ENCODE measurements at regions not wholly inside any gene's neighbourhood (a gene's known extent, or its start where the extent isn't known, plus 50 kb on each side); places are given as distances from the start of the nearest gene placed in this dataset.

DNA sequence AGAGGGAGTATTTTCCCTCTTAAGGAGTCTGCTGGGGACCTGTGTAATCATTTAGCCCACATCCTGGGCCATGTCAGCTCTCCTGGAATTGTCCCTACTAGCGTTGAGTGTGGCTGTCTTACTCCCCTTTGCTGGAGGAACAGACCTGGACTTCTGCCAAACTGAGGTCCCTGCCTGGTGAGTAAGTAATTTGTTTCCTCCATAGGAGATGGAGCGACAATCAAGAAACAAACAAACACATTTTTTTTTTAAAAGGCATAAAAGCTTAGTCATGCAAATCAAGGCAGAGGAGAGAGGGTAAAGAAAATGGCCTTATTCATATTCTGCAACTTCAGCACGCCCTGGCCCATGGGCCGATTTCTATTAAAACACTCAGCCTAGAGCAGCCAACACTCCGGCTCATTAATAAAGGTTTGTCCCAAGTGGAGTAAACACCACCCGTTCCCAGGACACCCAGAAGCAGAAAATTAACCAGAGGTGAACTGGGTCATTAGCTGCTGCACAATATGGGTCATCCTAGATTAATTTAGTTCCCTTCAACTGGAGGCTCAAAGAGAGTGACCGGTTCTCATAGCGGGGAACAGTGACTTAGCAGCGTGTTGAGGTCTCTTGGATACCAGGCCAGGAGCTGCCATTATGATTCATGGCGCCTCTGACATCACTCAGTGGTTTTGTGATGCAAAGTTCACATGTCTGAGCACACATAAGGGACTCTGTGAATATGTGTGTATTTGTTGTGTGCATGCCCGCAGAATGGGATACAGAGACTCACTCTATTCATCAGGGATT is 165.0 kb upstream of the SULF2 start:
- peaks cover 2% of the 10 kb centered on the region for H3K4me1 Mint-ChIP-seq
- intact Hi-C loops (cut with micrococcal nuclease): no loop called here
- Histone ChIP-seq H3K27ac (ENCODE audit: low read depth in 1 of 2, low read length in 2 of 2) (no peak overlapping the region), H3K9ac (ENCODE audit: insufficient read depth, low read length, poor library complexity, severe bottlenecking) (no peak overlapping the region), H3K4me1 (ENCODE audit: control insufficient read depth in 1 of 2, insufficient read depth in 2 of 2, low read length in 2 of 2) (no peaks in the 10 kb centered on the region), H2AFZ (ENCODE audit: insufficient read depth, low read depth, low read length, poor library complexity, severe bottlenecking) (no peak overlapping the region), H3K4me2 (replicated peaks; ENCODE audit: extremely low read depth, low read length, poor library complexity, severe bottlenecking) (no peak overlapping the region), H3K4me3 (replicated peaks in 1 of 3; ENCODE audit: low read depth in 2 of 3, low read length in 3 of 3) (no peak overlapping the region), H3K36me3 (replicated peaks in 1 of 2; ENCODE audit: control insufficient read depth in 1 of 2, insufficient read depth in 2 of 2, low read length in 2 of 2) (no peaks in the 10 kb centered on the region), H3K9me3 (replicated peaks in 1 of 2; ENCODE audit: control insufficient read depth in 1 of 2, insufficient read depth in 1 of 2, low read length in 2 of 2) (no peaks in the 10 kb centered on the region), H4K20me1 (ENCODE audit: insufficient read depth, low read length) (no peaks in the 10 kb centered on the region), H3K27me3 (ENCODE audit: control insufficient read depth in 2 of 2, insufficient read depth in 2 of 2, low read length in 2 of 2) (no peaks in the 10 kb centered on the region), H3K79me2 (ENCODE audit: insufficient read depth, low read length) (no peaks in the 10 kb centered on the region)
- H3K36me3 Mint-ChIP-seq: no peaks in the 10 kb centered on the region
- no peak overlapping the region for H3K27ac Mint-ChIP-seq
- DNase-seq: no peak
- peaks cover 0 to 5% (median 0%) of the 10 kb centered on the region in 7 donors for H3K9me3 Mint-ChIP-seq
- TF ChIP-seq, protein P1, sequence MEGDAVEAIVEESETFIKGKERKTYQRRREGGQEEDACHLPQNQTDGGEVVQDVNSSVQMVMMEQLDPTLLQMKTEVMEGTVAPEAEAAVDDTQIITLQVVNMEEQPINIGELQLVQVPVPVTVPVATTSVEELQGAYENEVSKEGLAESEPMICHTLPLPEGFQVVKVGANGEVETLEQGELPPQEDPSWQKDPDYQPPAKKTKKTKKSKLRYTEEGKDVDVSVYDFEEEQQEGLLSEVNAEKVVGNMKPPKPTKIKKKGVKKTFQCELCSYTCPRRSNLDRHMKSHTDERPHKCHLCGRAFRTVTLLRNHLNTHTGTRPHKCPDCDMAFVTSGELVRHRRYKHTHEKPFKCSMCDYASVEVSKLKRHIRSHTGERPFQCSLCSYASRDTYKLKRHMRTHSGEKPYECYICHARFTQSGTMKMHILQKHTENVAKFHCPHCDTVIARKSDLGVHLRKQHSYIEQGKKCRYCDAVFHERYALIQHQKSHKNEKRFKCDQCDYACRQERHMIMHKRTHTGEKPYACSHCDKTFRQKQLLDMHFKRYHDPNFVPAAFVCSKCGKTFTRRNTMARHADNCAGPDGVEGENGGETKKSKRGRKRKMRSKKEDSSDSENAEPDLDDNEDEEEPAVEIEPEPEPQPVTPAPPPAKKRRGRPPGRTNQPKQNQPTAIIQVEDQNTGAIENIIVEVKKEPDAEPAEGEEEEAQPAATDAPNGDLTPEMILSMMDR (IDR thresholded peaks at IDR 0.05): no peak
- peaks cover 7 to 15% (median 9%) of the 10 kb centered on the region in 3 donors for H3K27me3 Mint-ChIP-seq (ENCODE audit: low read depth in 3 of 3)
- no peak overlapping the region for H3K4me3 Mint-ChIP-seq
- WGBS (ENCODE audit: insufficient coverage): 93% methylated on average over 6 of the region's 11 CpGs

DNA sequence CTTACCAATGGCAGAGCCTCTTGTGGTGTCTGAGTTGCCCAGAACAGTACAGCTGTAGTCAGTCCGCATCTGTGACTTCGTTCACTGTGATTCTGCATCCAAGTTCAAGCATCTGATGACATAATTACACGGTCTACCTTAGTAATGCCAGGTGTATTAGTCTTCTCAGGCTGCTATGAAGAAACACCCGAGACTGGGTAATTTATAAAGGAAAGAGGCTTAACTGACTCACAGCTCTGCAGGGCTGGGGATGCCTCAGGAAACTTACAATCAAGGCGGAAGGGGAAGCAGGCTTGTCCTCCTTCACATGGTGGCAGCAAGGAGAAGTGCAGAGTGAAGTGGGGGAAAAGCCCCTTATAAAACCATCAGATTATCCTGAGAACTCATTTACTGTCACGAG is 163.9 kb upstream of the SULF2 start:
- no peaks in the 10 kb centered on the region for H3K27me3 ChIP-seq (ENCODE audit: control insufficient read depth in 2 of 2, insufficient read depth in 2 of 2, low read length in 2 of 2)
- no peak for DNase-seq
- intact Hi-C loops (cut with micrococcal nuclease): no loop called here
- no peak overlapping the region for H2AFZ ChIP-seq (ENCODE audit: insufficient read depth, low read depth, low read length, poor library complexity, severe bottlenecking)
- H3K27ac ChIP-seq (ENCODE audit: low read depth in 1 of 2, low read length in 2 of 2): no peak overlapping the region
- no peak overlapping the region for H3K9ac ChIP-seq (ENCODE audit: insufficient read depth, low read length, poor library complexity, severe bottlenecking)
- Mint-ChIP-seq H3K9me3 (peaks cover 0 to 5% (median 0%) of the 10 kb centered on the region in 7 donors), H3K4me3 (no peak overlapping the region), H3K4me1 (peaks cover 2% of the 10 kb centered on the region), H3K27ac (no peak overlapping the region), H3K27me3 (ENCODE audit: low read depth in 3 of 3) (peaks cover 7 to 12% (median 8%) of the 10 kb centered on the region in 3 donors), H3K36me3 (no peaks in the 10 kb centered on the region)
- H3K4me2 ChIP-seq (replicated peaks; ENCODE audit: extremely low read depth, low read length, poor library complexity, severe bottlenecking): no peak overlapping the region
- H3K4me1 ChIP-seq (ENCODE audit: control insufficient read depth in 1 of 2, insufficient read depth in 2 of 2, low read length in 2 of 2): no peaks in the 10 kb centered on the region
- no peaks in the 10 kb centered on the region for H3K79me2 ChIP-seq (ENCODE audit: insufficient read depth, low read length)
- TF ChIP-seq, protein P1 (IDR thresholded peaks at IDR 0.05): no peak
- H3K36me3 ChIP-seq (replicated peaks in 1 of 2; ENCODE audit: control insufficient read depth in 1 of 2, insufficient read depth in 2 of 2, low read length in 2 of 2): no peaks in the 10 kb centered on the region
- H4K20me1 ChIP-seq (ENCODE audit: insufficient read depth, low read length): no peaks in the 10 kb centered on the region
- WGBS (ENCODE audit: insufficient coverage): 93% methylated on average over 3 of the region's 6 CpGs
- H3K4me3 ChIP-seq (replicated peaks in 1 of 3; ENCODE audit: low read depth in 2 of 3, low read length in 3 of 3): no peak overlapping the region
- no peaks in the 10 kb centered on the region for H3K9me3 ChIP-seq (replicated peaks in 1 of 2; ENCODE audit: control insufficient read depth in 1 of 2, insufficient read depth in 1 of 2, low read length in 2 of 2)

All from CD14-positive monocyte (primary cell).